PC-9 (cell line): ENCODE measurements at regions not wholly inside any gene's neighbourhood (a gene's known extent, or its start where the extent isn't known, plus 50 kb on each side); places are given as distances from the start of the nearest gene placed in this dataset.

Experiments
- CTCF ChIP-seq: fragments of 200-600 bp; sonication (generic); conservative IDR thresholded peaks from 2 replicates; pipeline ENCODE4 v1.6.1; 2017; ENCODE audit warnings: mixed run types, antibody characterized with exemption, mild to moderate bottlenecking, moderate library complexity
- EZH2 ChIP-seq: fragments of 200-600 bp; sonication (generic); IDR thresholded peaks from 2 replicates; pipeline ENCODE4 v1.8.0; 2017; ENCODE audit warnings: antibody characterized with exemption, low read depth

GRCh38 chr12:66915306-66915904, 236.5 kb upstream of the GRIP1 start:
- no peak for TF ChIP-seq CTCF
- TF ChIP-seq EZH2: no peak
